ENCODE measurements at regions not wholly inside any gene's neighbourhood (a gene's known extent, or its start where the extent isn't known, plus 50 kb on each side); places are given as distances from the start of the nearest gene placed in this dataset.
A peak's percentile ranks its signal among the peaks of the same experiment; 100 is the strongest.

DNA sequence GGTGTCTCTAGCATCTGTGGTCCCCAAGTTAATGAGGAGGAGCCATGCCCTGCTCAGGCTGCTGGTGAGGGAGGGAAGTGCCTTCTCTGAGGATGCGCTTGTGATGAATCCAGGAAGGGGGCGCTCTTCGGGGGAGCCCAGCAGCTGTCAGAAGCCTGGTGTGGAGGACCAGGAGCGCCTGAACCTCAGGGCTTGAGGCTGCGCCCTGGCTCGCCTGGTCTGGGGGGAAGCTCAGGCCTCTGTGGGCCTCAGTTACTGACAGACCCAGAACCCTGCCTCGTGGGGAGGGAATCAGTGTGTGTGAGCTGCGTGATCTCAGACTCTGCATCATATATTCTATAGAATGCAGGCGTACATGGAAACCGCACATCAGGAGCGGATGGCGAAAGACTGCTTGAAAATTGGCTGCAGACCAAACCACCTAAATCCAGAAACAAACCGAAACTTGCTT lies 126.1 kb downstream of the SEC14L1 start:
- DNase-seq: no peak

DNA sequence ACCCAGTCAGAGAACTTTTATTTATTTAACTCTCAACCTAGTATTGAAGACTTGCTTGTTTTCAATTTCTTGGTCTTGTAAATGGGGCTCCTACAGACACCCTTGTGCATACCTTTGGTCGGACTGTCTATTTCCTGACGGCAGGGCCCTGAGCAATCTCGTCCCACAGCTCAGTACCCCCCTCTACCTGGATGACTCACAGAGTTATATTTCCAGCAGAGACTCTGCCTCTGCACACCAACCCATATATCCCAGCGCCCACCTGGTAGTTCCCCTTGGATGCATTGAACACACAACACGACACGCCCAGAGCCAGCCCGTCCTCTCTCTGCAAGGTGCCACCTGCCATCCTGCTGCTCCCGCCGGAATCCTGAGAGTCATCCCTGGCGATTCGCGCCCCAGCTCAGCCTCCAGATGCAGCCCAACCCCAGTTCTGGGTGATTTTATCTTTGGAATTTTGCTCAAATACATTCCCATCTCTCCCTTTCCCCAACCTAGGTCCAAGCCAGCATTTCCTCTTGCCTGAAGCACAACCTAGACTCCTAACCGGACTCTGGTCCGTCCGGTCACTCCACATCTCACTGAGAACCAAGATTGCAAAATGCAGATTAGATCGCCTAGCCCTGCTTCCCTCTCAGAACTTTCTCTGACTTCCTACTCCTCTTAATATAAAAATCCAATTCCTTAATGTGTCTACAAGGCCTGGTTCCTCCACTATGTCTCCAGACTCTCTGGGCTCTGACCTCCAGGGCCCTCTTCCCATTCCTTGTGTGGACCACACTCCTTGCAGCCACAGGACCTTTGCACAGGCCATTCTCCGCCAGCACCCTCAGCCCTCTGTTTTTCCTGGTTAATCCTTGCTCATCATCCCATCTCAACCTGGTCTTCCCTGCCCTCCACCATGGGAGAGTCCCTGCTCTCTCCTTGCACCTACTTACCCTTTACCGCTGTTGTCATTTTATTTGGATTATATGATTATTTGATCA lies 129.2 kb downstream of the SEC14L1 start:
- no peak for DNase-seq

DNA sequence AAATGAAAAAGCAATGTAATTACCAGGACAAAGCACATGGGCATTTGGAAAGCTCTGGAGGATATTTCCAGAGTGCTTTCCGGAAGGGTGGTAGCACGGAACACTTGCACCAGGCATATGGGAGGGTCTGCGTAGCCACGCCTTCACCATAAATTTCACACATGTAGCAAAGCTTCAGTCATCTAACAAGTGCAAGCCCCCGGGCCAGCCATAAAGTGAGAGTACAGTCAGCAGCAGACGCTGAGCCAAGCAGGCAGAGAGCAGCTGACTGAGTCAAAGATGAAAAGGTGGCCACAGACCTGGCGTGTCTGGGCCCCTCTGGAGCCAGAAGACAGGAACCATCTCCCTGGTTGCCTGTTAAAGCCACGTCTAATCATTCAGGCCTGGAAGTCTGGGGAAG lies 130.6 kb downstream of the SEC14L1 start:
- DNase-seq: no peak

DNA sequence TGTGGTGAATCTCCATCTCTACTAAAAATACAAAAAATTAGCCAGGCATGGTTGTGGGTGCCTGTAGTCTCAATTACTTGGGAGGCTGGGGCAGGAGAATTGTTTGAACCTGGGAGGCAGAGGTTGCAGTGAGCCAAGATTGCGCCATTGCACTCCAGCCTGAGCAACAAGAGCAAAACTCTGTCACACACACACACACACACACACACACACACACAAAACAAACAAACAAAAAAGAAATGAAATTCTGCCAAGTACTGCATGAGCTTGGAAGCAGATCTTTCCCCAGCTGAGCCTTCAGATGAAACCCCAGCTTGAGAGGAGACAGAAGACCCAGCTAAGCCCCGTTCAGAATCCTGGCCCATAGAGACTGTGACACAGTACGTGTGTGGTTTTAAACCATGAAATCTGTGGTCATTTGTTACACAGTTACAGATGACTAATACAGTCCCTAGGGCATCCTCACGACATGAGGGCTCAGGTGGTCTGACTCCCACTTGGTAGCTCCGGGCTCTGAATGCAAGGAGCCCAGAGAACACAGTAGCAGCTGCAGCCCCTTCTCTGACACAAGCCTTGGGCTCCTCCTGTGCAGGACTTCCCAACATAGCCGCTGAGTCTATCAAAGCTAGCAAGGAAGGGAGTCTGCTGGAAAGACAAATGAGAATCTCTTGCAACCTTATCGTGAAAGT lies 132.8 kb downstream of the SEC14L1 start:
- no peak for DNase-seq

DNA sequence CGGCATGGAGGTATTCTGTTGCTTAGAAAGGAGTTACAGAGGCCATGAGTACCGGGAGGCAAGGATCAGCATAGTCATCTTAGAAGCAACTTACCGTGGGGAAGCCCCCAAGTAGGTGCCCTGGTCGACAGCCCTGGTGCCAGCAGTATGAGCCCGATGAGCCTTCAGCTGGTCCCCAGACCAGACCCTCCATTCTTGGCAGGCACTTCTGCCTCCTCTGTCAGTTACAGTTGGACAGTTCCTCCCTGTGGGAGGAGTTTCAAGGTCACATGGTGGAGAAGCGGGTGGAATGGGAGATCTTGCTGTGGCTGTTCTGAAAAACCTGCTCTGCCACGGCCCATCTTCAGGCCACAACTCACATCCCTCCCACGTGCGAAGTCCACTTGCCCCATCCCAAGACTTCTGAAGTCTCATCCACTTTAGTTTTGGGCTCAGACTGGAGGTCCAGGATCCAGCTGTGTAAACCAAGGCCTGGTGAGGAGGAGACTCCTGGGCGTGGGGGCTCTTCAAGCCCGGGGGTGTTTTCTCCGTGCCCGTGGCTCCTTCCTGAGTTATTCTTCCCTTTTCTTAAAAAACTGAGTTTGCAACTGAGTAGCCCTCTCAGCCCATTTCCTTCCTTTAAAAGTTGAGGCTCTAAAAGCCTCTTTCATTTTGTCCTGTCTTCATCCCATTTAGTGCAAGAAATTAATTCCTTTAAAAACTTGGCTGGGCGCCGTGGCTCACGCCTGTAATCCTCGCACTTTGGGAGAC lies 133.5 kb downstream of the SEC14L1 start:
- no peak for DNase-seq

DNA sequence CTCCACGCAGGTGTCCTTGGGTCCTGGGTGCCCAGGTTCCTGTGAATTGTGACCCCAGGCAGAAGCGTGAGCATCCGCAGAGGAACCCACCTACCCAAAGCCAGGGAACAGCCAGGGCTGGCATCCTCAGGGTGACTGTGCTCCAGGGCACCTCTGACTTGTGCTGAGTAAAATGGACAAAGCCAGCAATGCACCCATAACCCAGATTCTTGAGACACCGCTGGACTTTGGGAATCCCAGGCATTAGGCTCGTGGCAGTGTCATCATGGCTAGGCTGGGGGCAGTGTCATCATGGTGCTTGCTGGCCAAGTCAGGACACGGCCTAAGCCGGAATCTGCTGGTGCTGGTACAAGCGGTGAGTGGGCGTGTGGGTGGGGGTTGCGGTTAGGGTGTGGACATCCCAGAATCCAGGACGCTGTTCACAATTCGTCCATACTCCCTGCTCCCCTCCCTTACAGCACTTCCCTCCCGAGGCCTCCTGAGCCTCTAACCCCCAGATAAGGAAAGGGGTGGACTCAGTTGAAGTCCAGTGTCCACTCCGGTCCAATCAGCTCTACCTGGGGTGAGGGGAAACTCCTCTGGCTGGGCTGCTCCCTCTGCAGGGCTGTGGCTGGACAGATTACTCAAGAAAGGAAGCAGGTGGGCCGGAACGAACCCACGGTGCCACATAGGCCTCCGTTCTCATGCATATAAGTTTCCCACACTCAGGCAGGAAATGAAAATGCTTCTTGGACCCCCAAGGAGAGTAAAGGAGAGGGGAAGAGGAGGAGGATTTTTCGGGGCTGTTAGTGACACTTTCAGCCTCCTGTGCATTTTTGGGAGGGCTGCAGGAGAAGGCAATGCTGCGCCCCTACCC lies 138.9 kb downstream of the SEC14L1 start:
- peak; percentile 100 for DNase-seq

DNA sequence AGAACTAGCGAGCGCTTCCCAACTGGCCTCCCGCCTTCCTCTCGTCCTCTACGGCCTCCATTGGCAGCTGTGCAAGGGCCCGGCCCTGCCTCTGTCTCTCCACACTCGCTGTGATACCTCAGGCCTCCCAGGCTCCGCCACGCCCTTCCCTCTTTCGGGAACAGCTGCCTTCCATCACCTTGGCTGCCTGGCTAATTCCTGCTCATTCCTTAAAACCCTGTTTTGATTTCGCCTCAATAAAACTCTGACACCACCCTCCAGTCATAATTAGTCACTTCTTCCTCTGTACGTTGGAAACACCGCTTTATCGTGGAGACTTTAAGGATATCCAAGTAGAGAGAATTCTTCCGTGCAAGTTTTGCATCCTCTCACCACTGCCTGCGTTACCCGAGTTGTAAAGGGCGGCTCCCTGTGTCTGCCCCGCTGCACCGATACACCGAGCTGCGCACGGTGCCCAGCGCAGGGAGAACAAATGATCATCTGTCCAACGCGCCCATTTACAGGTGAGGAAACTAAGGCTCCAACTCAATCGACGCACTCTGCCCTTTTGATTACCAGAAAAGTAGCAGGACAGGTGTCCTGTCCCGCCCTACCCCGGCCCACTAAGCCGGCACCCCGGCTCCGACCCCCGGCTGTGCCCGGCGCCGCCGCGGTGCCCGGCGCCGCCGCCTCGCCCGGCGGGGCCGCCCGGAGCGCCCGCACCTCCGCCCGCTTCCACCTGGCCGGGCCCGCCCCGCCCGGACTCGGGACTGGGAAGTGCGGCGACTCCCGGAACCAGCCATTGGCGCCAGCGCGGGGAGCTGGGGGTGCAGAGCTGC lies 139.7 kb downstream of the SEC14L1 start:
- peak; percentile 78 for DNase-seq

DNA sequence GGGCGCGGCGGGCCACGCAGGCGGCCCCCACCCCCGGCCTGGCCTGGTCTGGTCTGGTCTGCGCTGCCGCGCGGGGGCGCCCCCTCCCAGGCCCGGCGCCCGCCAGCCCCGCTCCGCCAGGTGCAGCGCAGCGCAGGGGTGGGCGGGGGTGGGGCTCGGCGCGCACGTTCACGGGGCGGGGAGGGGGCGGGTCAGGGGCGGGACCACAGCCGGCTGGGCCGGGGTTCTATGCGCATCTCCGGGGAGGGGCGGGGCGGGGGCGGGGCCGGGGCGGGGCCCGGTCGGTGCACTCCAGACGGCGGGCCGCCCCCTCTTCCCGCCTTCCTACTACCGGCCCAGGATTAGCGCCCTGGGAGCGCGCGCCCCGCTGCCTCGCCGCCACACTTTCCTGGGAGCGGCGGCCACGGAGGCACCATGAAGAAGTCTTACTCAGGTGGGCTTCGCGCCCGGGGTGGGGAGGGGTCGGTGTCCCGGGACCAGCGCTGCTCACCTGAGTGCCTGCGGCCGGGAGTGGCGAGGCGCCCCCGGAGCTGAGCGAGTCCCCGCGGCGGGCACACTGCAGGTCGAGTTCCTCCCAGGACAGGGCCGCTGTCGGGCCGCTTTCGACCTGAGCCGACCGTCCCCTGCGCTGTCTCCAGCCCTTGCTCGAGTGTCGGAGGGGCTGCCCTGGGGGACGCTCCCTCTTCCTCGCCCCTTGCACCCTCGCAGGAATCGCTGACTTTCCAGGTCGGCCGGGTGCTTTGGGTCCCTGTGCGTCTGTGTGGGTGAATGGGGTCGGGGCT lies 140.5 kb downstream of the SEC14L1 start:
- DNase-seq: peak; percentile 68

DNA sequence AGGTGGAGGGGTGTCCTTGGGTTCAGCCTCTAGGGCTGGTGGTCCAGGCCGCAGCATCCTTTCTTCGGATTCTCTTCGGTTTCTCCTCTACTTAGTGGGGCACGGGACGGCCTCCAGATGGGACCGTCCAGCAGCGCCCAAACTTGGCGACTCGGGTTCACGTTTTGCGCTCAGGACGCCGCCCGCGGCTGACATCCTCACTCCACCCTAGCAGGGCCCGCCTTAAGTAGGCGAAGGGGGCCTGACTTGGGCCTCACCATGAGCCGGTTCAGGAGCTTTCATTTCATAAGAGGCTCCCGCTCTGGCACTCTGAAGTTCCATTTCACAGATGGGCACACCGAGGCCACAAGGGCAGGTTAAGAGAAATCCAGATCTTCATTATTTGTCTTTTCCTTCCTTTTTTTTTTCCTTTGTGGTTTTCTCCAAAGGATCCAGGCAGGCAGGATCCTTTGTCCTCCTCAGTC lies 141.2 kb downstream of the SEC14L1 start:
- peak; percentile 46 for DNase-seq

DNA sequence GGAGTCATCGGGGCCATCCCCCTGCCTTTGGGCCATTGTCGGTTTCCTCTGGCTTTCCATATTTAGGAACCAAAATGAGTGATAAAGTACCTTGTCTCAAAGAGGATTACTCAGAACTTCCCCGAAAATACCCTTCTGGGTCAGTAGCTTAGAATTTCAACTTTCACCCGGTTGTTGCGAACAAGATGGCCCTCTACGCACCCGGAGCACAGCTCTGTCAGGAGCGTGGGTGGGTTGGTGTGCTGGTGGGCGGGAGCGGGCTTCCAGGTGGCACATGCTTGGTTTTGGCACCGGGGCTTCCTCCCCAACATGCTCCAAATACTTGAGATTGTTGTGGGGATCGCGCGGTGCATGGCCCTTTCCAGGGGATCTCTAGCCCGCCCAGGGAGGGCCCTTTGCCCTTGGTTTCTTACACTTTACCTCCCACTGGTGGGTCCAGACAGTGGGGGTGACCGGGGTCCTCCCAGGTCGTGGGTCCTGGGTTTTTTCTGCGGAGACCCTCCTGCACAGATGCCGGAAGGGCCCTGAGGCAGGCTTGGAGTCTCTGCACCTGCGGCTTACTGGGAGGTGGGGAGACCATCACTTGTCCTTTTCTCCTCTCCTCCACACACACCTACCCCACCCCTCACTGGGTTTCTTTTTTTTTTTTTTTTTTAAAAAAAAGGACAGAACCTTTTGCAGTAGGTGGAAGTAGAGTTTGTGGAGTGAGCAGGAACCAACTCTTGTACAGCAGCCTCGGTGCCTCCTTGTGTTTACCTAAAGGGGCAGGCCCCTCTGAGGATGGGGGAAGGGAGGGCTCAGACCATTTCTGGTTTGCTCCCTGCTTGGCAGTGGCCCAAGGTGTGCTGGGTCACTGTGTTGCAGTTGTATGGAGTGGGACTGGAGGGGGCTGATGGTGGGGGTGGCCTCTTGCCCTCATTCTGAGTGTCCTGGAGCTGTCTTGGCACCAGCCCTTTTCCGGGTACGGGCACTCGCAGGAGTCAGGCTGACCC lies 142.1 kb downstream of the SEC14L1 start:
- peak; percentile 77 for DNase-seq

DNA sequence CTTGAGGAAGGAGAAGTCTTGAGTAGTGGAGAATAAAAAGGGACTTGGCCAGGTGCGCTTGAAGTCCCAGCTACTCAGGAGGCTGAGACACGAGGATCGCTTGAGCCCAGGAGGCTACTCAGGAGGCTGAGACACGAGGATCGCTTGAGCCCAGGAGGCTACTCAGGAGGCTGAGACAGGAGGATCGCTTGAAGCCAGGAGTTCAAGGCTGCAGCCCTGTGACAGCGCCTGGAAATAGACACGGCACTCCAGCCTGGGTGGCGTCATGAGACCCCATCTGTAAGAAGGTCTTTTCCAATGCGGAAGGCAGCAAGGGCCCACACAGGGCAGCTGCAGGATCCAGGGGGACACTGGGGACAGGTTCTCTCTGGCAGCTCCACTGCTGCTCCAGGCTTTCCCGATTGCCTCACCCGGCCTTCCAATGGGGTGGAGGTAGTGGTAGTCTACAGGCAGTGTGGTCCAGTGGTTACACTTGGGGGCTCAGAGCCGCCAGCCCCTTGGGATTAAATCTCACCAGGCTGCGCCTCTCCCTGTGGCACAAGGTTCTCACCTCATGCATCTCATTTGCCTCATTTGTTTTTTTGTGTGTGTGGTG lies 143.4 kb downstream of the SEC14L1 start:
- DNase-seq: no peak

DNA sequence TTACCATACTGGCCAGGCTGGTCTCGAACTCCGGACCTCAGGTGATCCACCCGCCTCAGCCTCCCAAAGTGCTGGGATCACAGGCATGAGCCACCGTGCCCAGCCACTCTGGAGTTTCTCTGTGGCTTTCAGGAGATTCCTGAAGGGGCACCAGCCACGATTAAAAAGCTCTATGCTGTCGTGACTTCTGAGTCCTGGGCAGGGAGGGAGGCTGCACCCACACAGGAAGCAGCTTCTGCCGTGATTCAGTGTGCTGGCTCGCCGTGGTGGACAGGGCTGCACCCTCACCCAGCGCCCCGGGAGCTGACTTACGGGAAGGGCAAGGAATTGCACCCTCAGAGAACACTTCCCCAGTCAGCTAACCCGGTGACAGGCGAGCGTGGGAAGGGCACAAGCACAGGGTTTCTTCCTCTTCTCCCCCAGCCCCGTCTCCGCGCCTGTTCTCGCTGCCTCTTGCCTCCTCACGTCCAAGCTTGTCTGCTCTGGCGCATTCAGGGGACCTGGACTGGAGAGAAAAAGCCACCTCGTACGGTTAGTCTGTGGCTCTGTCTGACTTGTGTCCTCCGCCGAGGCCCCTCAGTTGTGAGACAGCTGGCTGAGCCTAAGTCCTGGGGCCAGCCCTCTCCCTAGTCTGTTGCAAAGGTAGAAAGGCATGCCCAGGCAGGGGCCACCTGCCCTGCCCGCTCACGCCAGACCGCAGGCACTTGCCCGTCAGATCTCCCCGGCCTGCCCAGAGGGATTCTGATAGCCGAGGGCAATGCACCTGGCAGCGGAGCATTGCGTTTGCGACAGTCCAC lies 145.0 kb downstream of the SEC14L1 start:
- DNase-seq: peak; percentile 94

DNA sequence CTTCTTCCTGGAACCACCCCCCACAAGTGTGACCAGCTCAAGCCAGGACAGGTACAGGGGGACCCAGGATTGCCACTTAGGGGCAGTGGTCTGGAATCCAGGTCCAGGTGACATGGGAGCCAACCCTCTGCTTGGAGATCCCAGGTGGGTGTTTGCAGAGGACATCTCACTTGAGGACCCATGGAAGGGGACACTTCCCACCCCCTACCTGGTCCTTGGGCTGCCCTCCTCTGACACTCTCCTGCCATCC lies 145.5 kb downstream of the SEC14L1 start:
- DNase-seq: no peak

DNA sequence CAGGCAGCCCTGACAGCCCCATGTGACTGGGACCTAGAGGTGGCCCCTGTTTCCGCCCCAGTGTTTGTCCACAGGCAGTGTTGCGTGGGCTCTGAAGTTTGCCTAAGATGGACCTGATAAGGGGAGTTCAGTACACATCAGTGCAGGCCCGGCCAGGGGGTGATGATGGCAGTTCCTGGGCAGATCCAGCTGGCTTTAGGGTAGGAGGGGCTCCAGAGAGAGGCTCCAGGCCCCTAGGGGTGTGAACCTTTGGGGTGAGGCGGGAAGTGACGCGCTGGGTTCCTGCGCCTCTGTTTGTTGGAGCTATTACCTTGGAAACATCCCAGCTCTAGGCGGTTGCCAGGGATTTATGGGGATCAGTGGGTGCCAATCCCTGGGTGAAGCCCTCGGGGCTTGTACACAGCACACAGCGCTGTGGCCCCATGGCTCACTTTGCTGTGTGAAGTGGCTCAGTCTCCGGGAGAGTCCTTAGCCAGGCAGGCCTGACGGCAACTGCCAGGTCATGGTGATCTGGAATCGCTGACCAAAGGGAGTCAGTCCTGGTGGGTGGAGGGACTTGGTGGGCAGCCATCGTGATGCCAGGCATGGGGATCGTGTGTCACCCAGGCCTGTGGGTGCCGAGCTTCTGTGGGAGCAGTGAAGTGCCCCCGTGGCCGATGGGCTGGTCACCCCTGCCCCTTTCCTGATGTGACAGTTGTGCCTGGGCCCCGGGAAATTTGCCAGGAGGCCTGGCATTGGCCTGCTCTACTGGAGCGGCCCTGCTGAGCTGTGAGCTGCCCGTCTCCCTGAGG lies 146.1 kb downstream of the SEC14L1 start:
- peak; percentile 98 for DNase-seq

DNA sequence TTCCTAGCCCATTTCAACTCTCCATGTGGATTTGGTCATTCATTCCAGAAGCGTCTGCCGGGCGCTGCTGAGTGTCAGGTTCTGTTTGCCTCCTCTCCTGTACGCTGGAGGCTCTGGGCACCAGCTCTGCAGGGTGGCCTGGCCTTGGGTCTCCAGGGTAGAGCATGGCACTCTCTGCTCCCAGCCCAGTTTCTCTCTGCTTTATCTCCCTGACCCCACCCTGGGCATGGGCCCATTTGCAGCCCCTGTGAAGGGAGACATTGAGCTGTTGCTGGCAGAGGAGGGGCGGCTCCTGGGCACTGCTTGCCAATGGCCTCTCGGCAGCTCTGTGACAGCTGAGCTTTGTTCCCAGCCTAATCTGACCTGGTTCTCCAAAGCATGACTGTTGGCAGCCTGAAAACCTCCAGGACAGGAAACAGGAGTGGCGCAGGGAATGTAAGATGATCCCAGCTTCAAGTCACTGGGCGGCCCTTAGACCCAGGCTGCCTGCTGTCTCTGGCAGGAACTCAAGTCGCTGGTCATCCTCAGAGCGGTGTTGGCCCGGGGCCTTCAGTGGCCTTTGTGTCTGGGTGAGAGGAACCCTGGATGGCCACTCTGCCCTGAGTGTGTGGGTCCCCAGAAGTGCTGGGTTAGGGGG lies 146.8 kb downstream of the SEC14L1 start:
- DNase-seq: peak; percentile 80

DNA sequence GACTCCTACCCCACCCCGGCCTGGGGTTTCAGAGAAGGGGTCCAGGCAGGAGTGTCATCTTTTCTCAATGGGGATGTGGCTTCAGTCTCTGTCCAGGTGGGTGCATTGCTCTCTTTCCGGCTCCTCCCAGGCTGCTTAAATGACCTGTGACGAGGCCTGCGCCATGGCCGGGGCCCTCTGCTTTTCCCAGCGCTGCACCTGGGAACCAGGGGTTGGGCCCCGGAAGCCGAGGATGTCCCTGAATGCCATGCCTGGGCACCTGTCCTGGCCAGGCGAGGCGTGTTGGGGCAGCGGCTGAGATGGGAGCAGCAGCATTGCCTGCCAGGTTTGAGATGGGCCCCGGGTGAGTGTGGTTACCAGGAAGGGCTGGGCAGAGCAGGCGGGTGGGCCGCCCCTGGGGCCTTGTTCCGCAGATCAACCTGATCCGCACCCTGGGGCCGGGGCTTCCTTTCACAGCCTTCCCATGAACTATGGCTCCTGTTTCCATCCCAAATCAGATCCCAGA lies 147.4 kb downstream of the SEC14L1 start:
- no peak for DNase-seq

Data from NCI-H226 (cell line).